A673 (cell line): ENCODE measurements at regions not wholly inside any gene's neighbourhood (a gene's known extent, or its start where the extent isn't known, plus 50 kb on each side); places are given as distances from the start of the nearest gene placed in this dataset.

ENCODE experiments used
- BruUV-seq: library from RNA; stranded (reverse); fragments of 400-500 nt; replicated peaks from 2 replicates; lab custom pipeline; 2021; lab: Mats Ljungman, UMichigan
- CTCF ChIA-PET: fragments of 300-600 bp; sonication (Branson Sonifier 250); formaldehyde crosslinking; loops from one replicate; lab custom pipeline; 2022; ENCODE audit warnings: antibody characterized with exemption; lab: Charles Lee
- POLR2A ChIA-PET: fragments of 300-600 bp; sonication (Branson Sonifier 250); formaldehyde crosslinking; loops from one replicate; lab custom pipeline; 2022; ENCODE audit warnings: antibody characterized with exemption; ENCODE audit not compliant: low non-redundant PET; lab: Charles Lee
- DNase-seq: peaks from one replicate; pipeline ENCODE4 v3.0.0-alpha.2; 2015; ENCODE audit warnings: low spot score
- H3K27ac ChIP-seq: fragments of 200-600 bp; sonication (generic); 2 replicates; pipeline ENCODE4 v1.5.1; 2016; ENCODE audit warnings: mixed run types, low read depth, mild to moderate bottlenecking, mixed read lengths, antibody characterized with exemption, low read length; ENCODE audit not compliant: poor library complexity, severe bottlenecking
- H3K27me3 ChIP-seq: fragments of 200-600 bp; sonication (generic); replicated peaks from 2 replicates; pipeline ENCODE4 v1.6.1; 2017; ENCODE audit warnings: mixed run types, low read depth, mild to moderate bottlenecking, mixed read lengths, antibody characterized with exemption, low read length; ENCODE audit not compliant: insufficient read depth, poor library complexity
- H3K36me3 ChIP-seq: fragments of 200-600 bp; sonication (generic); 2 replicates; pipeline ENCODE4 v1.6.1; 2016; ENCODE audit warnings: mixed run types, mild to moderate bottlenecking, mixed read lengths, antibody characterized with exemption, low read length; ENCODE audit not compliant: insufficient read depth, poor library complexity, severe bottlenecking
- H3K4me1 ChIP-seq: fragments of 200-600 bp; sonication (generic); 2 replicates; pipeline ENCODE4 v1.6.1; 2017; ENCODE audit warnings: mixed run types, mild to moderate bottlenecking, mixed read lengths, antibody characterized with exemption, low read length; ENCODE audit not compliant: insufficient read depth, poor library complexity, severe bottlenecking
- H3K4me3 ChIP-seq: fragments of 200-600 bp; sonication (generic); 2 replicates; pipeline ENCODE4 v1.5.1; 2016; ENCODE audit warnings: low read depth, mixed run types, mild to moderate bottlenecking, mixed read lengths, low read length; ENCODE audit not compliant: poor library complexity, severe bottlenecking
- H3K9me3 ChIP-seq: fragments of 200-600 bp; sonication (generic); 2 replicates; pipeline ENCODE4 v1.6.1; 2016; ENCODE audit warnings: mixed run types, low read depth, mild to moderate bottlenecking, mixed read lengths, antibody characterized with exemption, low read length; ENCODE audit not compliant: poor library complexity, severe bottlenecking
- CTCF ChIP-seq: fragments of 300-800, 200-600 bp; sonication (generic); conservative IDR thresholded peaks from 2 replicates; pipeline ENCODE4 v1.5.1; 2017; ENCODE audit warnings: low read depth, mild to moderate bottlenecking, antibody characterized with exemption, low read length, moderate library complexity, mixed read lengths
- EZH2 ChIP-seq: fragments of 200-600 bp; sonication (generic); IDR thresholded peaks from 2 replicates; pipeline ENCODE4 v1.6.1; 2017; ENCODE audit warnings: borderline replicate concordance, low read depth, mild to moderate bottlenecking, mixed read lengths, antibody characterized with exemption, low read length; ENCODE audit not compliant: poor library complexity, severe bottlenecking
- intact Hi-C: fragments of 100-400 bp; cut with micrococcal nuclease; formaldehyde crosslinking; loops from one replicate; pipeline ENCODE4 v1.10.0; 2022; ENCODE audit not compliant: unreplicated experiment

- POLR2A ChIA-PET = no interaction called here
- intact Hi-C loops = no loop called here
- BruUV-seq = no TSS peak
- no peak overlapping the region for H3K27ac ChIP-seq
- CTCF ChIA-PET = no interaction called here
- no peaks in the 10 kb centered on the region for H3K9me3 ChIP-seq
- peaks cover 10% of the 10 kb centered on the region for H3K4me1 ChIP-seq
- no peak for DNase-seq
- no peaks in the 10 kb centered on the region for H3K27me3 ChIP-seq
- TF ChIP-seq CTCF = no peak
- TF ChIP-seq EZH2 = no peak
- H3K4me3 ChIP-seq = no peak overlapping the region
- no peaks in the 10 kb centered on the region for H3K36me3 ChIP-seq
These were observed 279.1 kb upstream of the RAG2 start for GRCh38 chr11:36877149-36877548.

- Histone ChIP-seq H3K27me3 (no peaks in the 10 kb centered on the region), H3K27ac (no peak overlapping the region), H3K4me1 (peaks cover 10% of the 10 kb centered on the region), H3K4me3 (no peak overlapping the region), H3K36me3 (no peaks in the 10 kb centered on the region), H3K9me3 (no peaks in the 10 kb centered on the region)
- intact Hi-C loops = no loop called here
- no peak for TF ChIP-seq EZH2
- no peak for TF ChIP-seq CTCF
- BruUV-seq = no TSS peak
- no peak for DNase-seq
- POLR2A ChIA-PET = no interaction called here
- CTCF ChIA-PET = no interaction called here
These were observed 278.2 kb upstream of the RAG2 start for GRCh38 chr11:36876266-36876665.

GRCh38 chr11:36874291-36874690 is 276.3 kb upstream of the RAG2 start:
- no peaks in the 10 kb centered on the region for H3K36me3 ChIP-seq
- no peaks in the 10 kb centered on the region for H3K27me3 ChIP-seq
- intact Hi-C loops = no loop called here
- no peak overlapping the region for H3K4me3 ChIP-seq
- CTCF ChIA-PET = no interaction called here
- no peaks in the 10 kb centered on the region for H3K9me3 ChIP-seq
- peak; percentile 48 for DNase-seq
- TF ChIP-seq EZH2 (no peak), CTCF (no peak)
- POLR2A ChIA-PET = no interaction called here
- no peak overlapping the region for H3K27ac ChIP-seq
- no TSS peak for BruUV-seq
- H3K4me1 ChIP-seq = peaks cover 10% of the 10 kb centered on the region
